GM23338 (cell line): ENCODE measurements at regions not wholly inside any gene's neighbourhood (a gene's known extent, or its start where the extent isn't known, plus 50 kb on each side); places are given as distances from the start of the nearest gene placed in this dataset.

Experiments
- ATAC-seq: fragments of 200-7000 bp; cut with Tn5 transposase; 3 replicates; pipeline ENCODE4 v1.9.1; 2020
- DNase-seq: peaks from one replicate; pipeline ENCODE4 v3.0.0-alpha.2; 2015; ENCODE audit warnings: low spot score
- H2AFZ ChIP-seq: fragments of 200-600 bp; sonication (generic); 2 replicates; pipeline ENCODE4 v1.8.0; 2016; ENCODE audit warnings: antibody characterized with exemption, mild to moderate bottlenecking, moderate library complexity
- H3F3A ChIP-seq: fragments of 200-600 bp; sonication (generic); replicated peaks from 2 replicates; pipeline ENCODE4 v1.8.0; 2017; ENCODE audit warnings: antibody characterized with exemption, mixed run types, low read depth
- H3K27ac ChIP-seq: fragments of 200-600 bp; sonication (generic); 2 replicates; pipeline ENCODE4 v1.6.1; 2016; ENCODE audit warnings: low read depth
- H3K27me3 ChIP-seq: fragments of 200-600 bp; sonication (generic); 2 replicates; pipeline ENCODE4 v1.8.0; 2016; ENCODE audit warnings: mild to moderate bottlenecking, mixed run types, moderate library complexity; ENCODE audit not compliant: insufficient read depth
- H3K36me3 ChIP-seq: fragments of 200-600 bp; sonication (generic); 2 replicates; pipeline ENCODE4 v1.8.0; 2016; ENCODE audit warnings: mild to moderate bottlenecking; ENCODE audit not compliant: insufficient read depth
- H3K4me1 ChIP-seq: fragments of 200-600 bp; sonication (generic); 2 replicates; pipeline ENCODE4 v1.8.0; 2016; ENCODE audit warnings: mild to moderate bottlenecking, moderate library complexity; ENCODE audit not compliant: insufficient read depth
- H3K4me2 ChIP-seq: fragments of 200-600 bp; sonication (generic); 2 replicates; pipeline ENCODE4 v1.7.1; 2017; ENCODE audit warnings: mixed run types
- H3K4me3 ChIP-seq: fragments of 200-600 bp; sonication (generic); 2 replicates; pipeline ENCODE4 v1.6.1; 2016; ENCODE audit warnings: mixed run types
- H3K79me2 ChIP-seq: fragments of 200-600 bp; sonication (generic); replicated peaks from 2 replicates; pipeline ENCODE4 v1.8.0; 2017; ENCODE audit warnings: mild to moderate bottlenecking; ENCODE audit not compliant: insufficient read depth
- H3K9me2 ChIP-seq: fragments of 200-600 bp; sonication (generic); 2 replicates; pipeline ENCODE4 v1.8.0; 2017; ENCODE audit not compliant: insufficient read depth
- H4K20me1 ChIP-seq: fragments of 200-600 bp; sonication (generic); replicated peaks from 2 replicates; pipeline ENCODE4 v1.8.0; 2017; ENCODE audit warnings: mild to moderate bottlenecking; ENCODE audit not compliant: insufficient read depth
- H3K27ac Mint-ChIP-seq: 2 replicates; pipeline ENCODE4 v1.8.0; 2020; ENCODE audit warnings: inconsistent platforms, mild to moderate bottlenecking, moderate library complexity, mixed read lengths
- H3K27me3 Mint-ChIP-seq: 3 replicates; pipeline ENCODE4 v1.8.0; 2022; ENCODE audit warnings: low read depth, mild to moderate bottlenecking, moderate library complexity, mixed read lengths, inconsistent platforms; ENCODE audit not compliant: insufficient read depth, poor library complexity
- H3K36me3 Mint-ChIP-seq: 3 replicates; pipeline ENCODE4 v1.8.0; 2021; ENCODE audit warnings: low read depth, mild to moderate bottlenecking, inconsistent platforms, moderate library complexity, mixed read lengths
- H3K4me1 Mint-ChIP-seq: 3 replicates; pipeline ENCODE4 v1.8.0; 2020; ENCODE audit warnings: mild to moderate bottlenecking, inconsistent platforms, mixed read lengths
- H3K4me3 Mint-ChIP-seq: 3 replicates; pipeline ENCODE4 v1.8.0; 2021; ENCODE audit warnings: moderate library complexity, mild to moderate bottlenecking, inconsistent platforms, mixed read lengths
- H3K9me3 Mint-ChIP-seq: 3 replicates; pipeline ENCODE4 v1.8.0; 2020; ENCODE audit warnings: moderate library complexity, mild to moderate bottlenecking, inconsistent platforms, mixed read lengths
- CREB1 ChIP-seq: fragments of 250-450 bp; sonication (Bioruptor Pico); IDR thresholded peaks from 2 replicates; pipeline ENCODE4 v1.5.0; 2020; ENCODE audit warnings: low read depth, mild to moderate bottlenecking, moderate library complexity
- EZH2 ChIP-seq: fragments of 200-600 bp; sonication (generic); IDR thresholded peaks from one replicate; pipeline ENCODE4 v1.8.0; 2017; ENCODE audit warnings: antibody characterized with exemption, mild to moderate bottlenecking, low read depth; ENCODE audit not compliant: unreplicated experiment
- EZH2phosphoT487 ChIP-seq: fragments of 200-600 bp; sonication (generic); IDR thresholded peaks from one replicate; pipeline ENCODE4 v1.8.1; 2018; ENCODE audit warnings: antibody characterized with exemption; ENCODE audit not compliant: unreplicated experiment
- JUNB ChIP-seq: IDR thresholded peaks from one replicate; pipeline ENCODE4 v1.6.1; 2016; ENCODE audit warnings: antibody characterized with exemption; ENCODE audit not compliant: unreplicated experiment
- NANOG ChIP-seq: IDR thresholded peaks from 2 replicates; pipeline ENCODE4 v1.6.1; 2016; ENCODE audit warnings: antibody characterized with exemption, borderline replicate concordance
- POLR2AphosphoS5 ChIP-seq: IDR thresholded peaks from 2 replicates; pipeline ENCODE4 v1.6.1; 2016; ENCODE audit warnings: antibody characterized with exemption, low read depth
- STAT1 ChIP-seq: IDR thresholded peaks from one replicate; pipeline ENCODE4 v1.6.1; 2016; ENCODE audit warnings: antibody characterized with exemption; ENCODE audit not compliant: unreplicated experiment
- ZNF114 ChIP-seq: fragments of 250-450 bp; sonication (Bioruptor Pico); IDR thresholded peaks from 2 replicates; pipeline ENCODE4 v1.5.0; 2020; ENCODE audit warnings: mild to moderate bottlenecking, moderate library complexity
- ZNF331 ChIP-seq: fragments of 250-450 bp; sonication (Bioruptor Pico); IDR thresholded peaks from 2 replicates; pipeline ENCODE4 v1.5.0; 2020; ENCODE audit warnings: low read depth, mild to moderate bottlenecking, moderate library complexity
- TF ChIP-seq, protein P1 (sequence below): IDR thresholded peaks from one replicate; pipeline ENCODE4 v1.6.1; 2018; ENCODE audit warnings: antibody characterized with exemption; ENCODE audit not compliant: unreplicated experiment
- TF ChIP-seq, protein P2 (sequence below), 2 experiments: fragments of 200-600 bp in 1 of 2; sonication (generic) in 1 of 2; conservative IDR thresholded peaks; 2 replicates each; pipeline versions ENCODE4 v1.5.1 to v1.6.1; 2016 to 2017; ENCODE audit warnings: antibody characterized with exemption in 2 of 2, low read depth in 2 of 2, mild to moderate bottlenecking in 2 of 2, moderate library complexity in 1 of 2
- TF ChIP-seq, protein P3 (sequence below): IDR thresholded peaks from 2 replicates; pipeline ENCODE4 v1.6.1; 2016; ENCODE audit warnings: antibody characterized with exemption
- TF ChIP-seq, protein P4 (sequence below): fragments of 250-450 bp; sonication (Bioruptor Pico); IDR thresholded peaks from 2 replicates; pipeline ENCODE4 v1.5.0; 2020; ENCODE audit warnings: mild to moderate bottlenecking, moderate library complexity

DNA sequence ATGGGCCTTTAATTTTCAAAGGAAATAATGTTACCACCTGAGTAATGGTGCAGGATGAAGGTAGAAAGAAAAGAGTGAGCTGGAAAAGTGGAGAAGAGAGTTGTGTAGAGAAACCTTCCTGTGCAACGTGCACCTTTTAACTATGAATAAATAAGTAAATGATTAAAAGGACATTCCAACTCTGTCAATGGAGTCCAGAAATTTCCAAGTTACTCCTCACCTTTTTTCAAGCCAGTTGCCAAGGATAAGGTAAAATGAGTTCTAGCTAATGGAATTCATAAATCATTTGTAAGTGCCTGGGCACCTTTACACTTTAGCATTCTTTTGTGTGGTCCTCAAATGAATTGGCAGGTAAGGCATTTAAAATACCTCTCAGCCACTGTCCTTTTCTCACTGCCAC, 549.4 kb upstream of the NRP1 start:
- Histone ChIP-seq H3F3A (no peaks in the 10 kb centered on the region), H3K4me2 (no peak overlapping the region), H3K79me2 (no peaks in the 10 kb centered on the region), H3K27me3 (no peaks in the 10 kb centered on the region), H3K4me1 (no peaks in the 10 kb centered on the region), H3K36me3 (no peaks in the 10 kb centered on the region), H3K27ac (no peak overlapping the region), H4K20me1 (no peaks in the 10 kb centered on the region), H2AFZ (peak overlapping the region; percentile 52; the same call in 1 of the 2 replicates), H3K4me3 (no peak overlapping the region), H3K9me2 (peaks cover 19% of the 10 kb centered on the region; the same call in 1 of the 2 replicates)
- Mint-ChIP-seq H3K9me3 (no peaks in the 10 kb centered on the region), H3K36me3 (no peaks in the 10 kb centered on the region; the same call in 2 of the 3 replicates), H3K4me3 (no peak overlapping the region), H3K27me3 (peaks cover 1% of the 10 kb centered on the region), H3K27ac (no peak overlapping the region), H3K4me1 (no peaks in the 10 kb centered on the region)
- no peak for DNase-seq
- ATAC-seq, result no peak
- TF ChIP-seq EZH2 (no peak), POLR2AphosphoS5 (no peak), ZNF331 (CRISPR knock-in tag) (no peak), CREB1 (CRISPR knock-in tag) (no peak), STAT1 (no peak), JUNB (no peak), NANOG (no peak), ZNF114 (no peak), EZH2phosphoT487 (no peak)
- TF ChIP-seq, protein P1, sequence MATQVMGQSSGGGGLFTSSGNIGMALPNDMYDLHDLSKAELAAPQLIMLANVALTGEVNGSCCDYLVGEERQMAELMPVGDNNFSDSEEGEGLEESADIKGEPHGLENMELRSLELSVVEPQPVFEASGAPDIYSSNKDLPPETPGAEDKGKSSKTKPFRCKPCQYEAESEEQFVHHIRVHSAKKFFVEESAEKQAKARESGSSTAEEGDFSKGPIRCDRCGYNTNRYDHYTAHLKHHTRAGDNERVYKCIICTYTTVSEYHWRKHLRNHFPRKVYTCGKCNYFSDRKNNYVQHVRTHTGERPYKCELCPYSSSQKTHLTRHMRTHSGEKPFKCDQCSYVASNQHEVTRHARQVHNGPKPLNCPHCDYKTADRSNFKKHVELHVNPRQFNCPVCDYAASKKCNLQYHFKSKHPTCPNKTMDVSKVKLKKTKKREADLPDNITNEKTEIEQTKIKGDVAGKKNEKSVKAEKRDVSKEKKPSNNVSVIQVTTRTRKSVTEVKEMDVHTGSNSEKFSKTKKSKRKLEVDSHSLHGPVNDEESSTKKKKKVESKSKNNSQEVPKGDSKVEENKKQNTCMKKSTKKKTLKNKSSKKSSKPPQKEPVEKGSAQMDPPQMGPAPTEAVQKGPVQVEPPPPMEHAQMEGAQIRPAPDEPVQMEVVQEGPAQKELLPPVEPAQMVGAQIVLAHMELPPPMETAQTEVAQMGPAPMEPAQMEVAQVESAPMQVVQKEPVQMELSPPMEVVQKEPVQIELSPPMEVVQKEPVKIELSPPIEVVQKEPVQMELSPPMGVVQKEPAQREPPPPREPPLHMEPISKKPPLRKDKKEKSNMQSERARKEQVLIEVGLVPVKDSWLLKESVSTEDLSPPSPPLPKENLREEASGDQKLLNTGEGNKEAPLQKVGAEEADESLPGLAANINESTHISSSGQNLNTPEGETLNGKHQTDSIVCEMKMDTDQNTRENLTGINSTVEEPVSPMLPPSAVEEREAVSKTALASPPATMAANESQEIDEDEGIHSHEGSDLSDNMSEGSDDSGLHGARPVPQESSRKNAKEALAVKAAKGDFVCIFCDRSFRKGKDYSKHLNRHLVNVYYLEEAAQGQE, result no peak
- TF ChIP-seq, protein P2, sequence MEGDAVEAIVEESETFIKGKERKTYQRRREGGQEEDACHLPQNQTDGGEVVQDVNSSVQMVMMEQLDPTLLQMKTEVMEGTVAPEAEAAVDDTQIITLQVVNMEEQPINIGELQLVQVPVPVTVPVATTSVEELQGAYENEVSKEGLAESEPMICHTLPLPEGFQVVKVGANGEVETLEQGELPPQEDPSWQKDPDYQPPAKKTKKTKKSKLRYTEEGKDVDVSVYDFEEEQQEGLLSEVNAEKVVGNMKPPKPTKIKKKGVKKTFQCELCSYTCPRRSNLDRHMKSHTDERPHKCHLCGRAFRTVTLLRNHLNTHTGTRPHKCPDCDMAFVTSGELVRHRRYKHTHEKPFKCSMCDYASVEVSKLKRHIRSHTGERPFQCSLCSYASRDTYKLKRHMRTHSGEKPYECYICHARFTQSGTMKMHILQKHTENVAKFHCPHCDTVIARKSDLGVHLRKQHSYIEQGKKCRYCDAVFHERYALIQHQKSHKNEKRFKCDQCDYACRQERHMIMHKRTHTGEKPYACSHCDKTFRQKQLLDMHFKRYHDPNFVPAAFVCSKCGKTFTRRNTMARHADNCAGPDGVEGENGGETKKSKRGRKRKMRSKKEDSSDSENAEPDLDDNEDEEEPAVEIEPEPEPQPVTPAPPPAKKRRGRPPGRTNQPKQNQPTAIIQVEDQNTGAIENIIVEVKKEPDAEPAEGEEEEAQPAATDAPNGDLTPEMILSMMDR (conservative IDR thresholded peaks at IDR 0.05; ENCODE audit: low read depth in 2 of 2), result no peak
- TF ChIP-seq, protein P3, sequence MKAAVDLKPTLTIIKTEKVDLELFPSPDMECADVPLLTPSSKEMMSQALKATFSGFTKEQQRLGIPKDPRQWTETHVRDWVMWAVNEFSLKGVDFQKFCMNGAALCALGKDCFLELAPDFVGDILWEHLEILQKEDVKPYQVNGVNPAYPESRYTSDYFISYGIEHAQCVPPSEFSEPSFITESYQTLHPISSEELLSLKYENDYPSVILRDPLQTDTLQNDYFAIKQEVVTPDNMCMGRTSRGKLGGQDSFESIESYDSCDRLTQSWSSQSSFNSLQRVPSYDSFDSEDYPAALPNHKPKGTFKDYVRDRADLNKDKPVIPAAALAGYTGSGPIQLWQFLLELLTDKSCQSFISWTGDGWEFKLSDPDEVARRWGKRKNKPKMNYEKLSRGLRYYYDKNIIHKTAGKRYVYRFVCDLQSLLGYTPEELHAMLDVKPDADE, result no peak
- TF ChIP-seq, protein P4, sequence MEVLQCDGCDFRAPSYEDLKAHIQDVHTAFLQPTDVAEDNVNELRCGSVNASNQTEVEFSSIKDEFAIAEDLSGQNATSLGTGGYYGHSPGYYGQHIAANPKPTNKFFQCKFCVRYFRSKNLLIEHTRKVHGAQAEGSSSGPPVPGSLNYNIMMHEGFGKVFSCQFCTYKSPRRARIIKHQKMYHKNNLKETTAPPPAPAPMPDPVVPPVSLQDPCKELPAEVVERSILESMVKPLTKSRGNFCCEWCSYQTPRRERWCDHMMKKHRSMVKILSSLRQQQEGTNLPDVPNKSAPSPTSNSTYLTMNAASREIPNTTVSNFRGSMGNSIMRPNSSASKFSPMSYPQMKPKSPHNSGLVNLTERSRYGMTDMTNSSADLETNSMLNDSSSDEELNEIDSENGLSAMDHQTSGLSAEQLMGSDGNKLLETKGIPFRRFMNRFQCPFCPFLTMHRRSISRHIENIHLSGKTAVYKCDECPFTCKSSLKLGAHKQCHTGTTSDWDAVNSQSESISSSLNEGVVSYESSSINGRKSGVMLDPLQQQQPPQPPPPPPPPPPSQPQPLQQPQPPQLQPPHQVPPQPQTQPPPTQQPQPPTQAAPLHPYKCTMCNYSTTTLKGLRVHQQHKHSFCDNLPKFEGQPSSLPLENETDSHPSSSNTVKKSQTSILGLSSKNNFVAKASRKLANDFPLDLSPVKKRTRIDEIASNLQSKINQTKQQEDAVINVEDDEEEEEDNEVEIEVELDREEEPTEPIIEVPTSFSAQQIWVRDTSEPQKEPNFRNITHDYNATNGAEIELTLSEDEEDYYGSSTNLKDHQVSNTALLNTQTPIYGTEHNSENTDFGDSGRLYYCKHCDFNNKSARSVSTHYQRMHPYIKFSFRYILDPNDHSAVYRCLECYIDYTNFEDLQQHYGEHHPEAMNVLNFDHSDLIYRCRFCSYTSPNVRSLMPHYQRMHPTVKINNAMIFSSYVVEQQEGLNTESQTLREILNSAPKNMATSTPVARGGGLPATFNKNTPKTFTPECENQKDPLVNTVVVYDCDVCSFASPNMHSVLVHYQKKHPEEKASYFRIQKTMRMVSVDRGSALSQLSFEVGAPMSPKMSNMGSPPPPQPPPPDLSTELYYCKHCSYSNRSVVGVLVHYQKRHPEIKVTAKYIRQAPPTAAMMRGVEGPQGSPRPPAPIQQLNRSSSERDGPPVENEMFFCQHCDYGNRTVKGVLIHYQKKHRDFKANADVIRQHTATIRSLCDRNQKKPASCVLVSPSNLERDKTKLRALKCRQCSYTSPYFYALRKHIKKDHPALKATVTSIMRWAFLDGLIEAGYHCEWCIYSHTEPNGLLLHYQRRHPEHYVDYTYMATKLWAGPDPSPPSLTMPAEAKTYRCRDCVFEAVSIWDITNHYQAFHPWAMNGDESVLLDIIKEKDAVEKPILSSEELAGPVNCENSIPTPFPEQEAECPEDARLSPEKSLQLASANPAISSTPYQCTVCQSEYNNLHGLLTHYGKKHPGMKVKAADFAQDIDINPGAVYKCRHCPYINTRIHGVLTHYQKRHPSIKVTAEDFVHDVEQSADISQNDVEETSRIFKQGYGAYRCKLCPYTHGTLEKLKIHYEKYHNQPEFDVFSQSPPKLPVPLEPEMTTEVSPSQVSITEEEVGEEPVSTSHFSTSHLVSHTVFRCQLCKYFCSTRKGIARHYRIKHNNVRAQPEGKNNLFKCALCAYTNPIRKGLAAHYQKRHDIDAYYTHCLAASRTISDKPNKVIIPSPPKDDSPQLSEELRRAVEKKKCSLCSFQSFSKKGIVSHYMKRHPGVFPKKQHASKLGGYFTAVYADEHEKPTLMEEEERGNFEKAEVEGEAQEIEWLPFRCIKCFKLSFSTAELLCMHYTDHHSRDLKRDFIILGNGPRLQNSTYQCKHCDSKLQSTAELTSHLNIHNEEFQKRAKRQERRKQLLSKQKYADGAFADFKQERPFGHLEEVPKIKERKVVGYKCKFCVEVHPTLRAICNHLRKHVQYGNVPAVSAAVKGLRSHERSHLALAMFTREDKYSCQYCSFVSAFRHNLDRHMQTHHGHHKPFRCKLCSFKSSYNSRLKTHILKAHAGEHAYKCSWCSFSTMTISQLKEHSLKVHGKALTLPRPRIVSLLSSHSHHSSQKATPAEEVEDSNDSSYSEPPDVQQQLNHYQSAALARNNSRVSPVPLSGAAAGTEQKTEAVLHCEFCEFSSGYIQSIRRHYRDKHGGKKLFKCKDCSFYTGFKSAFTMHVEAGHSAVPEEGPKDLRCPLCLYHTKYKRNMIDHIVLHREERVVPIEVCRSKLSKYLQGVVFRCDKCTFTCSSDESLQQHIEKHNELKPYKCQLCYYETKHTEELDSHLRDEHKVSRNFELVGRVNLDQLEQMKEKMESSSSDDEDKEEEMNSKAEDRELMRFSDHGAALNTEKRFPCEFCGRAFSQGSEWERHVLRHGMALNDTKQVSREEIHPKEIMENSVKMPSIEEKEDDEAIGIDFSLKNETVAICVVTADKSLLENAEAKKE (CRISPR knock-in tag), result no peak
